HG03575 (cell line): ENCODE measurements at regions not wholly inside any gene's neighbourhood (a gene's known extent, or its start where the extent isn't known, plus 50 kb on each side); places are given as distances from the start of the nearest gene placed in this dataset.

Source experiments
- ATAC-seq: cut with Tn5 transposase; IDR thresholded peaks from one replicate; pipeline ENCODE4 v1.9.1; 2021; ENCODE audit not compliant: unreplicated experiment, insufficient number of reproducible peaks, low FRiP score; ENCODE audit errors: extremely low read depth

- ATAC-seq = no peak
Measured at GRCh38 chr22:49179886-49180682, 647.6 kb downstream of the BRD1 start.

- ATAC-seq = no peak
Measured at GRCh38 chr22:49179175-49179574, 648.5 kb downstream of the BRD1 start.

GRCh38 chr22:49178246-49179005, 649.2 kb downstream of the BRD1 start:
- ATAC-seq = no peak

GRCh38 chr22:49177666-49178065, 650.0 kb downstream of the BRD1 start:
- ATAC-seq = no peak

- ATAC-seq = no peak
Measured at GRCh38 chr22:49176956-49177355, 650.7 kb downstream of the BRD1 start.

GRCh38 chr22:49170053-49170452, 657.6 kb downstream of the BRD1 start:
- ATAC-seq = no peak

GRCh38 chr22:49169074-49169744, 658.5 kb downstream of the BRD1 start:
- ATAC-seq = no peak

GRCh38 chr22:49168219-49168813, 659.4 kb downstream of the BRD1 start:
- ATAC-seq = no peak

GRCh38 chr22:49166746-49167145, 660.9 kb downstream of the BRD1 start:
- no peak for ATAC-seq

- ATAC-seq = no peak
Measured at GRCh38 chr22:49166211-49166610, 661.5 kb downstream of the BRD1 start.

GRCh38 chr22:49164773-49165320, 662.8 kb downstream of the BRD1 start:
- ATAC-seq = no peak

GRCh38 chr22:49163960-49164690, 663.5 kb downstream of the BRD1 start:
- ATAC-seq = no peak

- ATAC-seq = no peak
Measured at GRCh38 chr22:49163258-49163959, 664.3 kb downstream of the BRD1 start.

GRCh38 chr22:49162841-49163240, 664.8 kb downstream of the BRD1 start:
- no peak for ATAC-seq

GRCh38 chr22:49161002-49161850, 666.4 kb downstream of the BRD1 start:
- ATAC-seq = no peak

- no peak for ATAC-seq
Measured at GRCh38 chr22:49160261-49161001, 667.2 kb downstream of the BRD1 start.

GRCh38 chr22:49159711-49160110, 668.0 kb downstream of the BRD1 start:
- ATAC-seq = no peak
